HG02970 (cell line): ENCODE measurements at regions not wholly inside any gene's neighbourhood (a gene's known extent, or its start where the extent isn't known, plus 50 kb on each side); places are given as distances from the start of the nearest gene placed in this dataset.

Experiments used
- ATAC-seq: cut with Tn5 transposase; IDR thresholded peaks from one replicate; pipeline ENCODE4 v1.9.1; 2021; ENCODE audit warnings: mild to moderate bottlenecking, moderate library complexity, moderate number of reproducible peaks; ENCODE audit not compliant: unreplicated experiment, low FRiP score

DNA sequence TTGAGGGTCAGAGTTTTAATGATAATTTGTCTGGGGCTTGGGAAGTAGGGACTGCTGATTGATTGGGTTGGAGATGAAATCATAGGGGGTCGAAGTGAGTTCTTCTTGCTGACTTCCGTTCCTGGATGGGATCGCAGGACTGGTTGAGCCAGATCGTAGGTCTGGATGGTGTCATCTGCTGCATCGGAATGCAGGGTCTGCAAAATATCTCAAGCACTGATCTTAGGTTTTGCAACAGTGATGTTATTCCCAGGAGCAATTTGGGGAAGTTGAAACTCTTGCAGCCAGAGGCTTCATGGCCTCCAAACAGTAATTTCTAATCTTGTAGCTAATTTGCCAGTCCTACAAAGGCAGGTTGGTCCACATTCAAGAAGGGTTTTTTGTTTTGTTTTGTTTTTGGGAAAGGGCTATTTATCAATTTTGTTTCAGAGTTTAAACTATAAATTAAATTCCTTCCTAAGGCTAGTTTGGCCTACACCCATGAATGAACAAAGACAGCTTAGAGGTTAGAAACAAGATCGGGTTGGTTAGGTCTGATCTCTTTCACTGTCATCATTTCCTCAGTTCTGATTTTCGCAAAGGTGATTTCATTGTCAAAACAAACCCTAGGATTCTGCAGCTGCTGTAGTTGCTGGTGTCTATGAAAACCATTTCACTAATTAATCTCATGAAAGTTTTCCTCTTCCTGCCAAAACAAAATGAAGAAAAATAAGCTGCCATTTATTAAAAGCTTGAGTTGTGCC, 388.0 kb downstream of the TMEM232 start:
- ATAC-seq, result no peak

DNA sequence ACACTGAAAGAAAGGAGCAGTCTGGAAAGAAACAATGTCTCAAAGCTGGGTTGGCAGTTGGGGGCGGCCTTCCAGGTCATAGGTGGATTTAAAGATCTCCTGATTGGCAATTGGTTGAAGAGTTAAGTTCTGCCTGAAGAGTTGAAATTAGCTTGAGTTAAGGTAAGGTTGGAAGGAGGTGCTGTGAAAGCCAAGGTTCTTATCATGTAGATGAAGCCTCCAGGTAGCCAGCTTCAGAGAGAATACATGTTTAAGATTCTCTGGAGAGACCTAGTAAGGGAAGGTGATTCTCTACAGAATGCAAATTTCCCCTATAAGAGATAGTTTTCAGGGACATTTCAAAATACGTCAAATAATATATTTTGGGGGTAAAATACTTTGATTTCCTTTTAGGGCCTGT, 387.1 kb downstream of the TMEM232 start:
- ATAC-seq, result no peak

DNA sequence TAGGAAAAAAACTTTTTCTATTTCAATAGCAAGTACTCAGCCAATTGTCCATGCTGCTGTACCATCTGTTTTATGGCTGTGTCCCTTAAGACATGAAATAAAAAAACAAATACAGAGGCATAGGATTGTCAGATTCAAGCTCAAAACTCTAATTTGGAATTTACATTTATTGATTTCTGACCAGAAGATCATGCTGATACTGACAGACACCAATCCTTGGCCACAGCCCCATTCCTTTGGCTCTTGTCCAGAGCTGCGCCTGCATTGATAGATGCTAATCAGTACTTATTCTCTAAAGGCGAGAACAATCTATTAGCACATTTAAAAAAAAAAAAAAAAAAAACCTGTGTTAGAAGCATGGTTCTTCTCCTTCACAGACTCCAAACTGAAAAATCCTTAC, 384.6 kb downstream of the TMEM232 start:
- ATAC-seq, result no peak

DNA sequence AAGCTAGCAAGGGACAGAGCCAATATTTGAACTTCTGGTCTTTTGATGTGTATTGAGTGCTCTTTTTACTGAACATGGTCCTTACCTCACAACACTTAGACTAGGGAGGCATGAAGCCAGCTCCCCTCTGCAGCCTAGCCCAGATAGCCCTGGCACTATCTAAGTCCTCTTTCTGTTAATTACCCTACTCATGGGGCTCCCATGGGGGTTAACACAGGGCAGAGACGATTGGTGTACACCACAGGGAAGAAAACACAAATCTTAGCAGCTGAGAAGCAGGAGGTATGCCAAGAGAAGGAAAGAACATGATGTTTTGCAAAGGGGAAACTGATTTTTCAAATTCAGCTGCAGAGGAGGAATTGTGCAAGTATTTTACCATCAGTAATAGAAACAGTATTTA, 383.8 kb downstream of the TMEM232 start:
- ATAC-seq, result no peak

DNA sequence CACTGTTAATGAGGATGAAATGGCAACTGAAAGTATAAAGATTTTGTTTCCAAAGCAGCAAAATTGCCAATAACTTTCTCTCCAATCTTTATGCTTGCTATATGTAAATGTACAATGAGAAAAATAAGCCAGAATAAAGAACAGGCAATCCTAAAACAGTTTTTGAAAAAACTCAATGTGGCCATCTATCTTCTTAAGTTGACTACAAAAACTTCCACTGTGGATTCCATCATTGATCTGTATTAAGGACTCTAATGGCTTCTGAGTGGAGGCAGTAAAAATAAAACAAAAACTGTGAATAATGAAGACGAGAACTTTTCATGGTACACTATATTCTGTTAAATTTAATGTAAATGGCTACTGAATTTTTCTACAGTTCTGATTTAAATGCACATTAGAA, 382.9 kb downstream of the TMEM232 start:
- ATAC-seq, result no peak

DNA sequence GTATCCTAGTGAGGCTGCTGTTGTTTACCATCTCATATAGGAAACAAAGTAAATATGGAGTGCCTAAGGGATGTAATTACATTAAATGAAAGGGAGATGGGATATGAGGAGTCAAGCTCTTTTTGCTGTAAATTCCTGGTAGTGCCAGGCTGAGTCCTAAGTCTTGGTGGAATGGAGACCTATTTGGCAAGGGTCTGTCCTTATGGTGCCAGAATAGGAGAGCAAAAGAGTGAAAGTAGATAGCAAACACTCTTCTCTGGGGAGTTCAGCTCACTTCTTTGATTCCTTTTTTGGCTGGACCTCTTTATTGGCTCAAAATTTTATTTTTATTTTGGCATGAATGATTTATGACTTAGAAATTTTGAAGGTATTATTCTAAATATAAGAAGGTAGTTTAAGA, 380.8 kb downstream of the TMEM232 start:
- no peak for ATAC-seq

DNA sequence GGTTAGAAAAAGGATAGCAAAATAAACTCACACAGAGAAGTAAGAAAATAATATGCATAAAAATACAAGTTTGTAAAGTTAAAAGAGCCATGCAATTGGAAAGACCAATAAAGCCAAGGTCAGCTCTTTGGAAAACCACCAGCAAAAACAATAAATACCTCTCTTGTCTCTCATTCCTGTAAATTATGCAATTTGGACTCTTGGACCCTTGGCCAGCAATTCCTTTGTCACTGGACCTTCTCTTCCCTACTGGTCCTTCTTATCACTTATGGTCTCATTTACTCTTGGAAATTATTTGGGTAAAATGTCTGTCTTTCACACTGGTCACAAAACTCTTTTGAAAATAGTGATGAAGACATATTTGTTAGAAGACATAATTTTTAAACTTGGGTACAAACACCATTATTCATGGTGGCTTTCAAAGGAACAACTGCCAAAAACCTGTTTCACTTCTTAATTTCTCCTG, 379.5 kb downstream of the TMEM232 start:
- ATAC-seq, result no peak

DNA sequence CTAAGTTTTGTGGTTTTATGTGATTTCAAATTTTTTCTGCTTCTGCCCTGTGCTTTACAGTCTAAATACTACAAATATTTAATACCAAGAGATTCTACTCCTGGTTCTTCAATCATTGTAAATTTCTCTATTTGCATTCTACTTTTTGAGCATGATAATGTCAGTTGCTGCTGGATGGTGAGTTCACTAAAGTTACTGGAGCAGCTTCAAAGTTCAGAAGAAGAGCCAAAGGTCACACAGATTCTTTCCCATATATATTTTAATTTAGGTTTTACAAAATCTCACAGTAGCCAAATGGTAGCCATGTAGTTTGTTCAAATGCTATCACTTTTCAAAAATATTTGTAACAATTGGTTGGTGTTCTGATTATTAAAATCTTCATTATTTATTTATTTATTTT, 378.7 kb downstream of the TMEM232 start:
- no peak for ATAC-seq

DNA sequence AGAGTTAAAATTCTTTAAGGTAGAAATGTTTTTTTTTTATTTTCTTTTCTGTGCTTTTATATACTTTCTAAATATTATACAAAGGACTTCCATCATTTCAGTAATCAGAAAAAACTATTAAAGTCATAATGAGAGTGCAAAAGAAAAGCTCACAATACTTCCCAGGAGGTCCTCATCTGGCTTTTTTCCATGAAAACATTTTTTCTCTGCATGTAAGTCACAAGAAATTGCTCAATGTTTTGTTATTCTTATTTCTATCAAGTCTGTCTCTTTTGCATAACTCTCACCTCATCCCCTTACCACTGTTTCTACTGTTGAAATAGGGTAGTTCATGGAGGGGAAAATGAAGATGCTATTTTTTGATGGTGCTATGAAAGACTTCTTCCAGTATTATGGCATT, 375.0 kb downstream of the TMEM232 start:
- ATAC-seq, result no peak

DNA sequence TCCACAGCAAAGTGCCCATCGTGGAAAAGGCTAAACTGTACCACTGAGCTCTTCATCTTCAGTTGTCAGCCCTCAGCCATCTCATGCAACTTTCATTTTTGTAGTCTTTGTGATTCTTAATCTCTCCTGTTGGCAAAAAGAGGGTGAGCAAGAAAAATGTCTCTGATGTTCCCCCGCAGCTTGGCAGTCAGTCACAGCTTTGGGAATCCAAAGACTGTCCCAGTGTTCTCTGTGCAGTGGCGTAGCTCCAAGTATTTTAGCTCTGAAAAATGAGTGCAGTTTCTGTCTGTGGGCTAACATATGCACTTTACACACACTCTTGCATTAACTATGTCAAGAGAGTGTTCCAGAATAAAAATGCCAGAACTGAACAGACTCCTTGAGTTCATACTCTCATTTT, 372.2 kb downstream of the TMEM232 start:
- no peak for ATAC-seq

DNA sequence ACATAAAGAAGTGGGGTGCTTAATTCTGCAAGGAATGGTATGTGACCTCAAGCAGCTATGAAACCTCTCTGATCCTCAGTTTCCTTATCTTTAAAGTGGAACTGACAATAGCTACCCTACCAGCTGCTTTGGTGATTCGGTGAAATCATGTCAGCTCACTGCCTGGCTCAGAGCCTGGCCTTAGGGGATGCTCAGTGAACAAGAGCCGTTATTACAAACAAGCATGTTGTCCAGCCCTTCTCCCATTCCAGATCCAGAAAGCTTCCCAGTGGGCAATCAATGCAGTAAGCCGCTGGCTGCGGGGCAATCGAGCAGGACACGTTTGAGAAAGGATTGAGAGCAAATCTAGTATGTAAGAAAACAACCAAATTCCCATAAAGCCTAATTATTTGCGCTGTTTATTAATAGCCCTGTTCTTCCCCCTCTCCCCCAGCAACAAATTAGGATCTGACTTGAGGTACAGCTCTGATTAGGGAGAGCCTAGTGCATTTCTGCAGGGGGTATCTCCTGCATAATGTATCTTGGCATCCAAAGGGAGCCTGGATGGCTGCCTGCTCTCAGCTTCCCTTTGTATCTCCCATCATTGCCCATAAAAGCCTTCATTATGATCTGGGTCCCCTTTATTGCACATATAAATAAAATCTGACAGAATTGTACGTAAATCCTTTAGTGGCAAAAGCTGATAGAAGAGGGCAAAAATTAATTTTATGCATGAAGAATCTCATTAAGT, 371.4 kb downstream of the TMEM232 start:
- no peak for ATAC-seq

DNA sequence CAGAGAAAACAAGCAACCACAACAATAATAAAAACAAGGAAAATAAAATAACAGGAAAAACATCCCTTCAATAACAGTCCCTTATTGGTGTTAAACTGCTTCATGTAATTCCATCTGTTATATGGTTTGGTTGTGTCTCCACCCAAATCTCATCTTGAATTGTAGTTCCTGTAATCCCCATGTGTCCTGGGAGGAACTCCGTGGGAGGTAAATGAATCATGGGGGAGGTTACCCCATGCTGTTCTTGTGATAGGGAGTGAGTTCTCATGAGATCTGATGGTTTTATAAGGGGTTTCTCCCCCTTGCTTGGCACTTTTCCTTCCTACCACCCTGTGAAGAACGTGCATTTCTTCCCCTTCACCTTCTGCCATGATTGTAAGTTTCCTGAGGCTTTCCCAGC, 369.8 kb downstream of the TMEM232 start:
- no peak for ATAC-seq

DNA sequence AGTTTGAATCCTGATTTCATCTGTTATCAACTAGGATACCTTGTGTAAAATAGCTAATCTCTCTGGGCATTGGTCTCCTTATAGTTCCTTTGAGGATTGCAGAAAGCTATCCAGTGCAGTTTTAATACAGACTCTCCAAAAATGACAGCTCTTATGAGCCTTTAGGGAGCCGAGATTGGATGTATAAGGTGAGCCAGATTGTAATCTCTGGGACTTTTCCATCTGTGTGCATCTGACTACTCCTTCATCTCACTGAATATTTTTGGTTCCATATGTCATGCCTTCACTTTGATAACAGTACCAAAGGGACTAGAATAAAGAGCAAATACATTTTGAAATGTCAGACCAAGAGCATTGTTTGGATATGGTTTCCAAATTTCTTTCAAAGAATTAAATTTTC, 367.2 kb downstream of the TMEM232 start:
- ATAC-seq, result no peak

DNA sequence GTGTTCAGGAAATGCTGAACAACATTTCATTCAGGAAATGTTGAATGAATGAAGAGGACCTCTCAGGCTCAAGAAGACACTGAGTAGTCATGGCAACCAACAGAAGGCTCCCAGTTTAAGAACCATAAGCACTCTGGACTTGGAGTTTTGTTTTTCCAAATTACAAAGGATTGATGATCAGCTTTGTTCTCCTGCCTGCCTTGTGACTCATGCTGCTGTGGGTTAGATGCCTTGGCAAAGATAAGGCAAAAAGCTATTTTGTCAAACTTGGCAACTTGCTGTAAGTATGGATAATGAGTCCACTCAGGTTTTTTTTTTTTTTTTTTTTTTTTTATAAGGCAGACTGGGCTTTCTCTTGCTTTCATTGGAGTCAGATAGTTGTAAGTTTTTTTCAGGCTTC, 365.0 kb downstream of the TMEM232 start:
- ATAC-seq, result no peak

DNA sequence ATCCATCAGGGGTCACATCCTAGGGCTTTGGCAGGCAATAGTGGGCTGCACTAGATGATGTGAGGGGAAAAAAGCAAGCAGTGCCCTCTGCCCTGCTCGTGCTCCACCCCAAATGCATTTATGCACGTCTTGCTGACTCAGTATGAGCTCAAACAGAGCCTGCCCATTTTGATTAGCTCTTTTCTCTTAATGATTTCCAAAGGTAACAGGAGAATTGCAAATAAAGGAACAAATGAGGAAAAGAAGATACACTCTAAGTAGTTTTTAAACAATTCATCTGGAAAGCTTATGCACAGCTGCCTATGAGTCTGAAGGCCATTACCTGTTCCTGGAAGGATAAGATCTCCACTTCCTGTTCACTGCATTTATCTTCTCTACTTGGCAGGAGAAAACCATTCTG, 364.2 kb downstream of the TMEM232 start:
- no peak for ATAC-seq

DNA sequence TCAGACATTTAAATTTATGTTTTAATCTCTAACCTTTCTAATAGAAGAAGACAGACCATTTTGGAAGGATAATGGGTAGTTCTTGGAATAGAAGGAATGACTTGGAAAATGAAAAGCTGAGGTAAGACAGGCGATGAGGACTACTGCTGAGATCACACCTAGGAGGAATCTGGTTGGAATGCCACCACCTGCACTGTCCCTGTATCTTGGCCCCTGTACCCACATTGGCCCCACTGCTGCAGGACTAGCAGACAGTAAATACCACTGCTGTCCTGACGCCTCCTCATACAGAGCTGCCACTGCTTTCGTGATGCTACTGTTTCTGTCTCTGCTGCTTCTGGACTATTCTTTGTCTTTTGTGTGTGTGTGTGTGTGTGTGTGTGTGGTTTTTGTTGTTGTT, 359.8 kb downstream of the TMEM232 start:
- ATAC-seq, result no peak
